H7 (cell line): ENCODE measurements at regions not wholly inside any gene's neighbourhood (a gene's known extent, or its start where the extent isn't known, plus 50 kb on each side); places are given as distances from the start of the nearest gene placed in this dataset.
"Not testable (repeated sequence)": the region's sequence is repeated elsewhere in the genome, so short reads cannot be mapped to it uniquely, and the experiment has no call there.

Source experiments
- DNase-seq: peaks from one replicate; pipeline ENCODE4 v3.0.0; 2012
- H3K27me3 ChIP-seq: 2 replicates; pipeline ENCODE4 v1.6.0; 2011; ENCODE audit warnings: mild to moderate bottlenecking, low read length; ENCODE audit not compliant: control insufficient read depth, insufficient read depth
- H3K36me3 ChIP-seq: replicated peaks from 2 replicates; pipeline ENCODE4 v1.5.1; 2011; ENCODE audit warnings: low read length; ENCODE audit not compliant: control insufficient read depth, insufficient read depth
- H3K4me3 ChIP-seq: 2 replicates; pipeline ENCODE4 v1.5.1; 2011; ENCODE audit warnings: low read depth, mild to moderate bottlenecking, control low read depth, low read length, moderate library complexity; ENCODE audit not compliant: insufficient read depth

DNA sequence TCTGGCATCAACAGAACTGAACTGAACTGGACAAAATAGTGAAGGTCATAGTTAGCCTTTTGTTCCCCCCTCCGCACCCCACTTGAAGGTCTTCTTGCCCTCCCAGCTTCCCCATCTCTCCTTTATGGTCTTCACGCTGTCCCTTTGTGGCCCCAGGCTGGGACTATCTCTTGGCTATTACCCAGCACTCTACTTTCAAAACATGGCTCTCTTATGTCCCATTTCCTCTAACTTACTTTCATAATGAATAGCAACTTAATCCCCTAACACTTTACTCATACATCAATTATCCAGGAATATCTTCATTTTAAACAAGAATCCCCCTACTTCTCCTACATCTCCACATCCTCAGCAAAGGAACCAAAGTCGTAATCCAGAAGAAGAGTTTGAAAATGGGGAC is 135.3 kb upstream of the ITGB1 start:
- no peak for DNase-seq
- Histone ChIP-seq H3K36me3 (no peaks in the 10 kb centered on the region), H3K27me3 (no peaks in the 10 kb centered on the region), H3K4me3 (no peak overlapping the region)

DNA sequence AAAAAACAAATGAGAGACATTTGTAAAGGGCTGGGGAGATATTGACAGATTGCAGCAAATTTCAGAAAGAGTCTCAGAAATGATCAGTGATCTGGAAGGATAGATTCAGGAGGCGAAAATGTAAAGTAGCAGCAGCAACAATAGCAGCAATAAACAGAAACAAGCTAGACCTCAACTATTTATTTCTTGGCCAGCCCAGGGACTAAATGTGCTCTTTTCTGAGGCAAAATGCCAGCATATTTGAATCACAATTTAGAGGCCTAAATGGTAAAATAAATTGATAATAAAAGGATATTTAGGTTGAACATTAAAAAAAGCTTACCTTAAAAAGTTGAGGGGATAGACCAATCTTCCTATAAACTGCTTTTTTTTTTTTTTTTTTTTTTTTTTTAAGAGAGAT is 134.6 kb upstream of the ITGB1 start:
- Histone ChIP-seq H3K36me3 (no peaks in the 10 kb centered on the region), H3K4me3 (no peak overlapping the region), H3K27me3 (no peaks in the 10 kb centered on the region)
- no peak for DNase-seq

DNA sequence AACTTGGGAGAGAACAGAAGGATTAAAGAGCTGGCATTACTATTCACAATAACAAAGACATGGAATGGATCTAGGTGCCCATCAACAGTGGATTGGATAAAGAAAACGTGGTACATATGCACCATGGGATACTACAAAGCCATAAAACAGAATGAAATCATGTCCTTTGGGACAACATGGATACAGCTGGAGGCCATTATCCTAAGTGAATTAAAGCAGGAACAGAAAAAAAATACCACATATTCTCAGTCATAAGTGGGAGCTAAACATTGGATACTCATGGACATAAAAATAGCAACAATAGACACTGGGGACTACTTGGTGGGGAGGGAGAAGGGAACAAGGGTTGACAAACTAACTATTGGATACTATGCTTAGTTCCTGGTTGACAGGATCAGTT is 133.2 kb upstream of the ITGB1 start:
- no peak for DNase-seq

DNA sequence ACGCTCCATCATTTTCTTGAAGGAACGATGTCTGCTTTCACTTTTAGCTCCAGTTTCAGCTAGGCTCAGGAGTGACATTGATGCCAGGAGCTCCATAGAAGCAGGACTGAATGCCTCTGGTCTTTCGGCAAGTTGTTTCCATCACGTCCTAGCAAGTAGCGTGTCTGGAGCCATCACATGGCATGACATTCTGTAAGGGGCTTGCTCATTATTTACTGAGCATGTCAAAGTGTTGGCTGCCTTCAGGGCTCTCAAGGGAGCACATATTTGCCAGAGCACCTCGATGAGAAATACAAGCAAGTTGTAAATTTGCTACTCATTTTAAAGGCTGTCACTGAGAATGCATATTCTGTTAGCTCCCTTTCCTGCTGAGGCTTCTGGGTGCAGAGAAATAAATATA is 131.0 kb upstream of the ITGB1 start:
- Histone ChIP-seq H3K27me3 (no peaks in the 10 kb centered on the region), H3K36me3 (no peaks in the 10 kb centered on the region), H3K4me3 (no peak overlapping the region)
- no peak for DNase-seq

More for the DNA sequence above, 133.2 kb upstream of the ITGB1 start:
- no peaks in the 10 kb centered on the region for H3K36me3 ChIP-seq
- H3K27me3 ChIP-seq = no peaks in the 10 kb centered on the region
- no peak overlapping the region for H3K4me3 ChIP-seq

DNA sequence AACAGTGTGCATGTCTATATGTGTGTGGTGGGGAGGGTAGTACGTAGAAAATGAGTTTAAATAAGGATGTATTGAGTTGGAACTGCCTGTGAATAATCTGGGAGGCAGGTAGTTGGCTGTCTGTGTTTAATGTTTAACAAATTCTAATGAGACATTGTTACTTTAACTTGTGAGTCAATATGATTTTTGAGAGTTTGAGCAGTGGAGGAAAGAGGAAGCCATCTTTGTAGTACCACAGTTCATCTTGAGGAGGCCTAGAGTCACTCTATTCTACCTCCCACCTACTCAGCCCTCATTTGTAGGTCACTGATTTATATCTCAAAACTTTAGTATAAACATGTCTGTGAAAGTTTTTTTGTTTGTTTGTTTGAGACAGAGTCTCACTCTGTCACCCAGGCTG is 129.9 kb upstream of the ITGB1 start:
- Histone ChIP-seq H3K27me3 (no peaks in the 10 kb centered on the region), H3K36me3 (no peaks in the 10 kb centered on the region), H3K4me3 (no peak overlapping the region)
- no peak for DNase-seq

DNA sequence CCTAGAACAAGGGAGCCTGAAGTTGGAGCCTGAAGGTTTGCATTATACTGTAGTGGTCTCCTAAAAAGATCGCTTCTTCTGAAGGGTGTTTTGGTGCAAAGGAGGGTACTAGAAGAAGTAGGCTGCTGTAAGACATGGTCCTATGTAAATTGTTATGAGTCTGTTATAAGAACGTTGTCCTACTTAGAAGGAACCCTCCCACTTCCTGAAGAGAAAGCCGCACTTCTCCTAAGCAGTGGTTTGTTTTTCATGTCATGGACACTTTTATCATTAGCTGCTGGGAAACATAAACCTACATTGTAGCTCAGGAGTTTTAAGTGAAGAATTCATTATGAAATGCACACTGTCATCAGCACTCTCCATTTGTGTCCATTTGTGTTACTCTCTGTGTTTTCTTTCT is 129.1 kb upstream of the ITGB1 start:
- no peaks in the 10 kb centered on the region for H3K27me3 ChIP-seq
- no peaks in the 10 kb centered on the region for H3K36me3 ChIP-seq
- no peak for DNase-seq
- no peak overlapping the region for H3K4me3 ChIP-seq

DNA sequence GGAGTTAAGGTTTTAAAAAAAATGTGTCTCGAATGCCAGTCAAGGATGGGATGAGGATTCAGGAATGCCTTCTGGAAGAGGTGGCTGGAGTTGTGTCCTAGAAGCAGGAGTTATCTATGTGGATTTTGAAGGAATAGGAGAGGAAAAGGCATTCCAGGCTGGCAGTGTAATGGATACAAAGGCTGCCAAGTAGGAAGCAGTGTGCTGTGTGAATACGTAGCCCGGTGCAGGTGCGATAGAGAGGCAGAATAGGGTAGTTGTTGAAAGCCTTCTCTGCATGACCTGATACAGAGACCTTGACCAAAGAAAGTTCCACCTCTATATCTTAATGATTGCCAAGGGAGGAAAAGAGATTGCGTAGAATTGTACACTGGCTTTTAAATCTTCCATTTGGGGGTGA is 128.1 kb upstream of the ITGB1 start:
- H3K4me3 ChIP-seq = no peak overlapping the region
- DNase-seq = no peak

DNA sequence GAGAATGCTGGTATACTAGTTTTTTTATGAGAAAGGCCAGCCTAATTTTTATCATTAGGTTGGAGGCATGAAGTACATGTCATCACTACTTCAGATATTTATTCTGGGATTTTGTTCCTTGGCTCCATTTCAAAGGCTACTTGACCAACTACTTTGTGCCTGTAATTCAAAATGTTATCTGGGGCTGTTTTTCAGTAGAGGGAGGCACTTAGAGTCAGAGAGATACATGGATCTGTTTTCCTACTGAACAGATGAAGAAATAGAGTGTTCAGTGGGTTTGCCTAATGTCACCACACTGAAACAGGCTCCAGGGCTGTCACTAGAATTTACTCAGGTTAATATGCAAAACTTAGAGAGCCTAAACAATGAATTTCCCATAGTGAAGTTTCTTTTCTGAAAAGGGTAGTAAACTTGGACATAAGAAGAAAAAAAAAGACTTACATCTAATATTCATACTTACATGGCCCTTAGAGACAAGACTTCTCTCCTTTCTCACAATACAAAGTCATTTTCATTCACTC is 127.3 kb upstream of the ITGB1 start:
- H3K27me3 ChIP-seq = no peaks in the 10 kb centered on the region
- no peaks in the 10 kb centered on the region for H3K36me3 ChIP-seq
- no peak overlapping the region for H3K4me3 ChIP-seq
- DNase-seq = no peak

More for the DNA sequence above, 128.1 kb upstream of the ITGB1 start:
- Histone ChIP-seq H3K36me3 (no peaks in the 10 kb centered on the region), H3K27me3 (no peaks in the 10 kb centered on the region)

DNA sequence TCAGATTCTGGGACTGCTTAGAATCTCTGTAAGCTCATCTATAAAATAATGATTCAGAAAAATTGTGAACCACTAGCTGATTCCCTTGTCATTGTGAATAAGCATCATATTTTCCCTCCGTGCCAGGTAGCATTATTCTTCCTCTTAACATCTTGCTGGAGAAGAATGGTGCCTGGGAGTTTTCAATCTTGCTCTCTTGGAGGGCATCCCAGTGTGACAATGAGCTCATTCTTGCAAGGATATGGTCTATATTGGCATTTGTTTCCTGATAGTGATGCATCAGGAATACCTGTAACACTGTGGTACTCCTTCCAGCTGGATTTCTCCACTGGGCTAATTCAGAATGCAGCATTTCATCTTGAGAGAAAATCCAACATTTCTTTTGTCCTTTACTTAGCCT is 126.4 kb upstream of the ITGB1 start:
- no peak overlapping the region for H3K4me3 ChIP-seq
- H3K27me3 ChIP-seq = no peaks in the 10 kb centered on the region
- no peak for DNase-seq
- no peaks in the 10 kb centered on the region for H3K36me3 ChIP-seq

DNA sequence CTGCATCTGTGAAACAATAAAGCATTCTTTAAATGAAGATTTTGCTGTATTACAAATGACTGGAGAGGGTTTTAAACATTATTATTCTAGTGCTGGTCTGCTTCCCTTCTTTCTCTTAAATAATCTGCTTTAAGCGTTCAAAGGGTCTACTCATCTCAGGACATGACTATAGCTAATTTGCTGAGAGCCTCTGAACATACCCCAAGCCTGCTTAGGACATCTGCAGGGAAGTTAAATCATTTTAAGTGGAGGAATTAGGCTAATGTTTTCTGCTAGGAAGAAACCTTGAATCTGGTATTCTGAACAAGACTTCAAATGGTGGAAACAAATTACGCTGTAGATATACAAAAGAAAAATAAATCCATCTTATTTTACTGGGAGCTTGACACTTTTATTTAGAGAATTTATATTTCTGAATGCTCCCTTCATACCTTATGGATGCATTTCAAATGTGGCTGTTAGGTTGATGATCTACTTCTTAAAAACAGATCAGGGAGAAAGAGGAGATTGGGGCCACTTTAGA is 124.4 kb upstream of the ITGB1 start:
- Histone ChIP-seq H3K4me3 (no peak overlapping the region), H3K27me3 (no peaks in the 10 kb centered on the region), H3K36me3 (no peaks in the 10 kb centered on the region)
- no peak for DNase-seq

DNA sequence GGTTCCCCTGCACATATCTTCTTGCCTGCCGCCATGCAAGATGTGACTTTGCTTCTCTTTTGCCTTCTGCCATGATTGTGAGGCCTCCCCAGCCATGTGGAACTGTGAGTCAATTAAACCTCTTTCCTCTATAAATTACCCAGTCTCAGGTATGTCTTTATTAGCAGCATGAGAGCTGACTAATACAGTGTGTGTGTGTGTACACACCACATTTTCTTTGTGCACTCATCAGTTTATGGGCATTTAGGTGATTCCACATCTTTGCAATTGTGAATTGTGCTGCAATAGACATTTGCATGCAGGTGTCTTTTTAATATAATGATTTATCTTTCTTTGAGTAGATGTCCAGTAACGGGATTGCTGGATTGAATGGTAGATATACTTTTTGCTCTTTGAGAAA is 122.4 kb upstream of the ITGB1 start:
- not testable (repeated sequence) for H3K4me3 ChIP-seq, H3K27me3 ChIP-seq, DNase-seq, H3K36me3 ChIP-seq

DNA sequence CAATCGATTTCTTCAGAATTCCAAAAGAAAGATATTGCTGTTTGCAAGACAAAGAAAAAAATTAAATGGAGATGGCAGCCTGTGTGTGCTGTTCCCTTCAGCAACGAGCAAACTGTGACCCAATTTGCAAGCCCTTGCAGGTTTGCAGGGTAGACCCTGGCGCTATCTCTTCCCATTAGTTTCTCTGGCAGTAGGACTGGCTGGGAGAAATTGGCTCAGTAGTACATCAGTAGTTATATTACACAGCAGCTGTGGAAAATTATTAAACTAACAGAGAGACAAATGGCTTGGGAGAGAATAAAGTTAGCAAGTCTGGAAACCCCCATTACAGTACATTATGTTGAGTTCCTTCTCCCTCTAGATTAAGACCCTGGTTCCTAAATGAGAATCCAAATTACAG is 116.4 kb upstream of the ITGB1 start:
- H3K4me3 ChIP-seq = no peak overlapping the region
- no peaks in the 10 kb centered on the region for H3K36me3 ChIP-seq
- no peak for DNase-seq
- no peaks in the 10 kb centered on the region for H3K27me3 ChIP-seq

DNA sequence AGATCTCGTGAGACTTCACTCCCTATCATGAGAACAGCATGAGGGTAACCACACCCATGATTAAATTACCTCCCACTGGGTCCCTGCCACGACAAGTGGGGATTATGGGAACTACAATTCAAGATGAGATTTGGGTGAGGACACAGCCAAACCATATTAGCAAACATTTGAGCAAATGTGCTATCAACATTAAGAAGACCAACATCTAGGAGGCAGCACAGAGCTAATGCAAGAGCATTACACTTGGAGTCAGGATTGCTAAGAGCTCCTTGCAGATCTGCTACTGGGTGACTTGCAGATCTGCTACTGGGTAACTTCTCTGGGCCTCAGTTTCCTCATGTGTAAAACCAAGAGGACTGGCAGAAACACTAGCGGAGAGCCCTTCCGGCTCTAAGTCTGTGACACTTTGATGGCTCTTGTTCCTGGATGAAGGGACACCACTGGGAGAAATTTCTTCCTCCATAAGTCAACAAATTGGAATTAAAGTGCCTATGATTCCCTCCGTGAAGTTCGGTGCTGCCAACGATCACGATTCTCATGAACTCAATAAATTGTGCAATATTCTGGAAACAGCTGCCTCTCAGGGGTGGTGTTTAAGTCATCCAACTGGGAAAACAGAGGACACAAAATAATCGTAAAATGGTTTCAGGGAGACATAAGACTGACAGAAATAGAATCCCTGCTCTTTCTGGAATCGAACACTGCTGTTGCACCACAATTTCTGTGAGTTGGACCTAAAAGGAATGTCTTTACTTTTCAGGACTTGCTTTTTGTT is 115.8 kb upstream of the ITGB1 start:
- Histone ChIP-seq H3K36me3 (no peaks in the 10 kb centered on the region), H3K4me3 (no peak overlapping the region), H3K27me3 (no peaks in the 10 kb centered on the region)
- DNase-seq = no peak

DNA sequence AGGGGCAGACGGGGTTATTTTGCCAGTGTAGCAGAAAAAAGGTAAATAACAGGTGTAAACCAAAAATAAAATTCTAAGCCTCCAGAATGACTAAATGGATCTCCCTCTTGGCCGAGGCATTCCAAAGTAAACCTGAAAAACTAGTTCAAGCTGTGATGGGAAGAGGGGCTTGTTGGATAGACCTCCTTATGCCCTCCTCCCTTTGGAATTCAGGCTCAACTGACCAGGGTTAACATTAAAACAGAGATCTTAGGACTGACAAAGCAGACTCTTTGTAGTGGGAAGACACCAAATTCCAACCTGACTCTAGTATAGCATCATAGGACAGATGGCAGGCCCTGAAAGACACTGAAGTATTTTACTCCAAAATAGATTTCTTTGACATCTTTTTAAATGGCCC is 113.8 kb upstream of the ITGB1 start:
- no peak for DNase-seq
- no peaks in the 10 kb centered on the region for H3K27me3 ChIP-seq
- no peak overlapping the region for H3K4me3 ChIP-seq
- H3K36me3 ChIP-seq = no peaks in the 10 kb centered on the region

DNA sequence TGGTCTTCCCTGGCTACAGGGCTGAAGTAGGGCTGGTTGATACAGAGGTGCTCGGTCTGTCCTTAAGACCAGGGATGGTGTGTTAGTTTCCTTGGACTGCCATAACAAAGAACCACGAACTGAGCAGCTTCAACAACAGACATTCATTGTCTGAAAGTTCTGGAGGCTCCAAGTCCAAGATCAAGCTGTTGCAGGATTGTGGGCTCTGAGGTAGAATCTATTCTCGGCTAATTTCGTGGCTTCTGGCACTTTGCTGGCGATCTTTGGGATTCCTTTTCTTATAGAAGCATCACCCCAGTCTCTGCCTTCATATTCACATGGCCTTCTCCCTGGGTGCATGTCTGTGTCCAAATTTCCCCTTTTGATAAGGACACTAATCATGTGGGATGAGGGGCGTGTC is 112.1 kb upstream of the ITGB1 start:
- H3K27me3 ChIP-seq = no peaks in the 10 kb centered on the region
- no peak for DNase-seq
- H3K4me3 ChIP-seq = no peak overlapping the region
- H3K36me3 ChIP-seq = no peaks in the 10 kb centered on the region
